ENCODE measurements at regions not wholly inside any gene's neighbourhood (a gene's known extent, or its start where the extent isn't known, plus 50 kb on each side); places are given as distances from the start of the nearest gene placed in this dataset.

GRCh38 chr18:24630346-24630880 is 170.0 kb downstream of the HRH4 start:
- TF ChIP-seq POLR2A (IDR thresholded peaks at IDR 0.05) (no peak), CTCF (IDR thresholded peaks at IDR 0.05) (no peak)

Measured in testis (tissue), 2 donors.